Right lobe of liver (tissue), 4 donors: ENCODE measurements at regions not wholly inside any gene's neighbourhood (a gene's known extent, or its start where the extent isn't known, plus 50 kb on each side); places are given as distances from the start of the nearest gene placed in this dataset.
"Not testable (repeated sequence)": the region's sequence is repeated elsewhere in the genome, so short reads cannot be mapped to it uniquely, and the experiment has no call there.

Experiments
- CTCF ChIP-seq, 4 donors: fragments of 200-600 bp in 3 of 4; fragments of 450-650 bp in 1 of 4; IDR thresholded peaks; one replicate each; pipeline versions ENCODE4 v1.5.1 to v1.8.0; 2016 to 2022; ENCODE audit warnings: antibody characterized with exemption in 4 of 4, mild to moderate bottlenecking in 2 of 4
- POLR2A ChIP-seq: fragments of 450-650 bp; IDR thresholded peaks from one replicate; pipeline ENCODE4 v1.6.1; 2017; ENCODE audit warnings: antibody characterized with exemption, mild to moderate bottlenecking
- donor health status: DM: no; HTN: no; CAD: no.
- donor health status: DM: no; HTN: no; CAD: no.
- donor health status: DM: no; HTN: yes; CAD: no.

GRCh38 chr11:81187033-81187432 lies 1546.6 kb downstream of the FAM181B start:
- TF ChIP-seq CTCF (IDR thresholded peaks at IDR 0.05); POLR2A: not testable (repeated sequence)
